Rectal smooth muscle tissue (tissue), 1 donor: ENCODE measurements at regions not wholly inside any gene's neighbourhood (a gene's known extent, or its start where the extent isn't known, plus 50 kb on each side); places are given as distances from the start of the nearest gene placed in this dataset.

Experiments
- H3K27ac ChIP-seq: one replicate; pipeline ENCODE4 v1.7.0; 2013; ENCODE audit warnings: low read depth, low read length, inconsistent platforms
- H3K27me3 ChIP-seq: one replicate; pipeline ENCODE4 v1.7.0; 2013; ENCODE audit warnings: low read length; ENCODE audit not compliant: control insufficient read depth, insufficient read depth
- H3K36me3 ChIP-seq: one replicate; pipeline ENCODE4 v1.7.0; 2013; ENCODE audit warnings: low read length; ENCODE audit not compliant: control insufficient read depth, insufficient read depth
- H3K4me1 ChIP-seq: one replicate; pipeline ENCODE4 v1.7.0; 2013; ENCODE audit warnings: low read length; ENCODE audit not compliant: control insufficient read depth, insufficient read depth
- H3K4me3 ChIP-seq: one replicate; pipeline ENCODE4 v1.7.0; 2013; ENCODE audit warnings: low read length
- H3K9ac ChIP-seq: one replicate; pipeline ENCODE4 v1.7.0; 2013; ENCODE audit warnings: low read length

DNA sequence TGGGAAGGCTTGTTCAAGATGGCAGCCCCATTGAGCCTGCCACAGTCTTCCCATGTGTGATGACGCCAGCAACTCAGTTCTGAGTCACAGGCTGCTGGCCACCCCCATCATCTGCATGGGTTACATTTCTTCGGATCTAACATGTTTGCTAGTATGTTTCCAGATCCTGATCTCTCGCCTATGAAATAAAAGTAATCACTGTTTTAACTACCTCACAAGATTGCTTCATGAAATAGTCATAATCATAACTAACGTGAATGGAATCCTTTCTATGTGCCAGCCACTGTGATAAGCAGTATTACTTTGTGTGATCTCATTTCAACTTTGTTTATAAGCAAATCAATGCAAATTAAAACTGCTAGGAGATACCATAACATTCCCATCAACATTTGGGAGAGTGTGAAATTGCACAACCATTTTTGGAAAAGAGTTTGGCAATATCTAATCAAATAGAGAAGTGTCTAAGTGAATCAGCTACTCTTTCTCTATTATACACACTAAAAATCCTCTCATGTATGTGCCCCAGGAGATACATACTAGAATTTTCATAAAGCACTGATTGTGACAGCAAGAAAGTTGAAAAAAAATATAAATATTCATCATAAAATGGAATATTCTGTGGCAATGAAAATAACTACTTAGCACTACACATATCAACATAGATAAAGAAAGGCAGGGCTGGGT is 300.2 kb upstream of the IRX5 start:
- no peak overlapping the region for H3K4me3 ChIP-seq
- no peak overlapping the region for H3K27ac ChIP-seq
- no peaks in the 10 kb centered on the region for H3K4me1 ChIP-seq
- H3K36me3 ChIP-seq: no peaks in the 10 kb centered on the region
- H3K9ac ChIP-seq: no peak overlapping the region
- peaks cover 1% of the 10 kb centered on the region for H3K27me3 ChIP-seq

DNA sequence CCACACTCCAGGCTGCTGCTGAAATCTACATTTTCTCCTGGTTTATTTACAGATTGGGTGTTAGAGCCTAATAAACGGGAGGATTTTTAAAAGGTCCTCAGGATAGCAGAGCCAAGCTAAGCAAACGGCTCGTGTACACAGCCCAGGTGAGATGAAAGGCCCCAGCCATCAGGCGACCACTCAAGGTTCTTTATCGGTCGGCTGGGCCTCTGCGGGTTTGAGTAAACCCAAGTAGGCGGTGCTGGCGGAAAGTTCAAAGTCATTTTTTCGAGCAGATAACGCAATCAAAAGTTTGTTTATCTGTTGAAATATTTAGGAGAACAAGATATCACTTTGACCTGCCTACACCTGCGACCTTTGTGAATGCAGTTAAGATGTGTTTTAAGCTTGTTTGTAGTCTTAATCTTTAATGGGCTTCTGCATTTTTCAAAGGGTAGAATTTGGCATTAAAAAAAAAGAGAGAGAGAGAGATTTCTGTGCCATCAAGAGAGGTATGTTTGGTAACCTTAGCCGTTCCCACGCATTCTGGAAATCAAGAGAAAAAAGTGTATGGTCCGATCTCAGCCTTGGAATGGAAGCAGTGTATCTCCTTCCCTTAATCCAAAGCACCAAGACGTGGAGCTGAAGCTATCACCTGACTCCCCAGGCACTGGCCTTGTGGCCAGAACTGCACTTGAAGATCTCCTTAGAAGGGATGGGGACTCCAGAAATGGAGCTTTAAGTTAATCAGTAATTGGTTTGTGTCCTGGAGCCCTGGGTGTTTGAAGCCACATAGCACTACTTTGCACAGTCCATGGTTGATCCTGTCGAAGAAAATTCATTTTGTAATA is 301.7 kb upstream of the IRX5 start:
- Histone ChIP-seq H3K27ac (no peak overlapping the region), H3K36me3 (no peaks in the 10 kb centered on the region), H3K9ac (no peak overlapping the region), H3K27me3 (peaks cover 1% of the 10 kb centered on the region), H3K4me1 (no peaks in the 10 kb centered on the region), H3K4me3 (no peak overlapping the region)

DNA sequence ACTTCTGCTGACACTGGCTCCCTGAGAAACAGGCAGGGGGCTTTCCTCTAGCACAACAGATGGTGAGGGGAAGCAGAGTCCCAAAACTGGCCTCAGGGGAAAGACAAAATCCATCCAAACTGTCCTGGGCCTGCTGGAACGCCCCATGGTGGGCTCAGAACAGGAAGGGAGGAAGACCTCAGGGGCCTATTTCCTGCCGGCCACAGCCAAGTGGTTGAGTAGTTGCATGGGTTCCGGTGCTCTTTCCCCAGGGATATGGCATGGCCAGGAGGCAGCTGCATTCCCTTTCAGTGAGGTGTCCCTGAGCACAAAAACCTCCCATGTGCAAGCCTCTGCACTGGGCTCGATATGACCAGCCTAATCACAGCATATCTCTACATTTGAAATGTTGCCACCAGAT is 303.0 kb upstream of the IRX5 start:
- Histone ChIP-seq H3K27ac (no peak overlapping the region), H3K36me3 (no peaks in the 10 kb centered on the region), H3K4me3 (no peak overlapping the region), H3K4me1 (no peaks in the 10 kb centered on the region), H3K27me3 (peaks cover 1% of the 10 kb centered on the region), H3K9ac (no peak overlapping the region)

DNA sequence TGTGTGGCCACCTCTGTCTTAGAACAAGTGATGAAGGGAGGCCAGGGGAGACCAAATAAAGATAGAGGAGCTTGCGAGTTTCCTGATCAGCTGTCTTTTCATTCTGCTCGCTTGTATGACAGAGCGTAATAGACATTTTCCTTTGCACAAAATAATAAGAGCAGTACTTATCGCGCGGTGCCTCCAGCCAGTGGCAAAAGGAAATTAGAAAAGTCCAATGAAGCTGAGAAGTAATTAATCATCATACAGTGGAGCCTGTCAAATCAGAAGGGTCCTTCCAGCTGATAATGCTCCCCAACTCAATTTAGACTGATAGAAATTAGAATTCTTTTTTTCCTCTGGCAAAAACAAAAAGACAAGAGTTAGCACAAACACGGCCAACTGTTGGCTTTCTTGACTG is 307.0 kb upstream of the IRX5 start:
- H3K27me3 ChIP-seq: no peaks in the 10 kb centered on the region
- no peak overlapping the region for H3K9ac ChIP-seq
- no peak overlapping the region for H3K4me3 ChIP-seq
- H3K36me3 ChIP-seq: no peaks in the 10 kb centered on the region
- no peaks in the 10 kb centered on the region for H3K4me1 ChIP-seq
- no peak overlapping the region for H3K27ac ChIP-seq

DNA sequence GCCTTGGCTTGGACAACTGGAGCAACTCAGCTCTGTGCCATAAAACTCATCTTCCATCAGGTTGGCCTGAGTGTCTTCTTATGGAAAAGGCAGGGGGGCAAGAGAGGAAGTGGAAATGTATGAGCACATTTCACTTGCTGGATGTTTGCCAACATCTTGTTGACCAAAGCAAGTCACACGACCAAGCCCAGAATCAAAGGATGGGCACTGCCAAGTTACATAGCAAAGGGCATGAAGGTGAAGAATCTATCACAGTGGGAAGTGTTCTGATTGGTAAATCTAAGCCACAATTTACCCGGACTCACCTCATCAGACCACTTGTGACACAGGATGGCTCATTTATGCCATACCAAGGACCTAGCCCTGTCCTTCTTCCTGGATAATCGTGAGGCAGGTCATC is 310.5 kb upstream of the IRX5 start:
- H3K27ac ChIP-seq: no peak overlapping the region
- H3K36me3 ChIP-seq: no peaks in the 10 kb centered on the region
- H3K4me1 ChIP-seq: no peaks in the 10 kb centered on the region
- no peaks in the 10 kb centered on the region for H3K27me3 ChIP-seq
- H3K9ac ChIP-seq: no peak overlapping the region
- no peak overlapping the region for H3K4me3 ChIP-seq

DNA sequence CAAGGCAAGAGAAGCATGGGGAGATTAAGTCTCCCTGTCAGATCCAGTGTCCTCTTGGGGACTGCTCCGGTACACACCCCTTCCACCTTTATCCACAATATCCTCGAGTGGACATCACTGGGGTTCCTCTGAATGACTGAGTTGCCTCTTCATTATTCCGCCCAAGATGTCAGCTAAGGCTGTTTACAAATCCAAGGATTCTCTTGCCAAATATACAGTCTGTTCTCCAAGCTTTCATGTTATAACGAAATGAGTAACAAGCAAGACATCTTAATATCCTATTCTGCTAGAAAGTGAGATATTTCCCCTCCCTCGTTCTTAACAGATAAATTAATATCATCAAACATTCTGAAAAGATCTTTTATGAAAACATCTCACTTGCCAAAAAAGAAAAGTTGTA is 314.1 kb upstream of the IRX5 start:
- H3K27me3 ChIP-seq: no peaks in the 10 kb centered on the region
- H3K4me1 ChIP-seq: no peaks in the 10 kb centered on the region
- no peak overlapping the region for H3K4me3 ChIP-seq
- no peak overlapping the region for H3K27ac ChIP-seq
- H3K36me3 ChIP-seq: no peaks in the 10 kb centered on the region
- H3K9ac ChIP-seq: no peak overlapping the region

DNA sequence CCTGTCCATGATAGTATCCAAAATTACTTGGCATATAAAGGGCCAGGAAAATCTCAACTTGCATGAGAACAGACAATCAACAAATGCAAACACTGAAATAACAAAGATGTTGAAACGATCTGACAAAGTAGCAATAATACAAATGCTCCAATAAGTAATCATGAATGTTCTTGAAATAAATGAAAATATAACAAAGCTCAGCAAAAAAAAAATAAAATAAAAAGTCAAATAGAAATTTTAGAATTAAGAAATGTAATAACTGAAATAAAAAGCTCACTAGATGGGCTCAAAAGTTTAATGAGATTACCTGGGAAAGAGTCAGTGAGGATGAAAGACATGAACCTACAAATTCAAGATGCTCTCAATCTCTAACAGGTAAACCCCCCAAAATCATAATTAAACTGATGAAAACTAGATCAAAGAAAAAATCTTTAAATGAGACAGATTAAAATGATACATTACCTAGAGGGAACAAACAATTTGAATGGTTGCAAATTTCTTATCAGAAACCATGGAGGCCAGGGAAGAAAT is 319.0 kb upstream of the IRX3 start:
- Histone ChIP-seq H3K4me3 (no peak overlapping the region), H3K27ac (no peak overlapping the region), H3K4me1 (no peaks in the 10 kb centered on the region), H3K27me3 (no peaks in the 10 kb centered on the region), H3K36me3 (no peaks in the 10 kb centered on the region), H3K9ac (no peak overlapping the region)

DNA sequence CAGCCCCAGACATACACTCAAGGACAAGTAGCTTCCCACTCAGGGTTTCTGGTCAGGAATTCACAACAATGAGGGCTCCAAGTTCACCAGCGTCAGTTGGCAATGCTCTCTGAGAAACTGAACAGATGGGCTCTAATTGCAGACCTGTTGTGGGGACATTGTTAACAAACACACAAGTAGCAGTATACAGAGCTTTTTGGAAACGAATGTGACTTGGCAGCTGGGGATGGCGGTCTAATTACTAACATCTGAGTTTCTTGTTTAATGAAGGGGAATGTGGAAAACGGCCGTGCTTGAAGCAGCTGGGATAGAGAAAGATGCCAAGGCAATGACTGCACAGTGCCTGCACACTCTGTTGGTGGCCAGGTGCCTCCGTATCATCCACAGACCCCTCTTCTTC is 316.1 kb upstream of the IRX3 start:
- H3K4me3 ChIP-seq: no peak overlapping the region
- H3K9ac ChIP-seq: no peak overlapping the region
- no peaks in the 10 kb centered on the region for H3K4me1 ChIP-seq
- no peaks in the 10 kb centered on the region for H3K36me3 ChIP-seq
- no peaks in the 10 kb centered on the region for H3K27me3 ChIP-seq
- H3K27ac ChIP-seq: no peak overlapping the region

DNA sequence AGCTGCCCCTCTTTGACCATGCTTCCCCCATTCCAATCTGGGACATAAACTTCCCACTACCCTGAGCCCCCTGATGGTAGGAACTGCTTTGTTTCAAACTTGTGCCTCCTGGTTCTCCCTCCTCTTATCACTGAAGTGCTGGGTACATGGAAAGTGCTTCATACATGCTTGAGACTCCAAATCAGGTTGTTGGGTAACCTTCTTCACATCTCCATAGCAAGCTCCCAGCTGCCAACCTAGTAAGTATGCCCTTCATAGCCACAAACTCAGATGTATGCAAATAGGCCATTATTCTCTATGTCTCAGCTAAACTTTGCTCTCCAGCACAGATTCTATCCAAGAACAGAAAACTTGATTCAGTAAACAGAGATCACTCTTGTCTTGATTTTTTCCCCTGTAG is 310.6 kb upstream of the IRX3 start:
- Histone ChIP-seq H3K9ac (no peak overlapping the region), H3K4me3 (no peak overlapping the region), H3K36me3 (no peaks in the 10 kb centered on the region), H3K27ac (no peak overlapping the region), H3K4me1 (no peaks in the 10 kb centered on the region), H3K27me3 (no peaks in the 10 kb centered on the region)

DNA sequence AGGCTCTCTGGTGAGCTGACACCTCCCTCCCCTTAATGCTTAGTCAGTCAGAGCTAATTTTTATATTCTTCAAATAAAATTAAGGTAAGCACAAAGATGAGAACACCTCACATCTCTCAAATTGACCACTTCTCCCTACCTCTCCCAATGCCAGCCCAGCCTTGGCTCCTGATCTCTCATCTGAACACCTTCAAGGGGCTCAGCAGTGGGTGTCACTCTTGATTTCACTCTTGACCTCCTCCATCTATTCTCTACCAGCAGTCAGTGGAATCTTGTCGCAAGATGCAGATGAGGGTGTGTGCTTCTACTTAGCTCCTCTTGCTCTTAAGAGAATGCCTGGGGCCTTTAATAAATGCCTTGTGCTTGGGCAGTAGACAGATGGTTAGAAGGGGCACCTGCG is 309.0 kb upstream of the IRX3 start:
- Histone ChIP-seq H3K27ac (no peak overlapping the region), H3K4me3 (no peak overlapping the region), H3K27me3 (no peaks in the 10 kb centered on the region), H3K4me1 (no peaks in the 10 kb centered on the region), H3K9ac (no peak overlapping the region), H3K36me3 (no peaks in the 10 kb centered on the region)

DNA sequence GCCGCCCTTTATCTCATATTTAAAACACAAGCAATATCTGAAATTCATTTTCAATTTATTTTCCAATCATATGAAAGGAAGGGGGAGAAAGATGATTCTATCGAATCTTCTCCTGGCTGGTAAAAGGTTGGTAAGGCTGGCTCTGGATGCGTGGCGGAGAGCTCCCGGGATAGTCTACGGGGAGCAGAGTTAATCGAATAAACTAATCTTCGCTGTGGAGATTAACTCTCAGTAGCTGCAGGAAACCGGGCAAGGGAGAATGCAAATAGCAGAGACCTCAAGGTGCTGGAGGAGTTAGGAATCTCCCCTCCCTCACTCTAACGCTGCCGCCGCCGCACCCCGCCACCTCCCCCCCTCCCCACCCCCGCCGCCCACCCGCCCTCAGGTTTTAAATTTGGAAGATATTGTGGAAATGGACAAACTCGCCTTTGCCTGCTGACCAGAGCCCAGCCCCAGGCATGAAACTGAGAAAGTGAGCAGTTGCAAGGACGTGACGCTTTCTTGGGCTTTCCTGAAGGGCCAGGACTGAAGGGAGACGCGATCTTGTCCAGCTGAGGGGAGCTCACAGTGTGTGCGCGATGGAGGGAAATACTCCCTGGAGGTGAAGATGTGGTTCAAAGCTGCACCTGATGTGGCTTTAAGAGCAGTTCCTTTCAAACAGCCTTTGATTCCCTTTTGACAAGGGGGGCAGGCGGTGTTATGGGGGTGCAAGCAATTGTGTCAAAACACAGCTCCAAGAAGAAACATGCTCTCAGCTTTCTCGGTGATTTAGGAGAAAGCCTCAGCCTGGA is 308.2 kb upstream of the IRX3 start:
- Histone ChIP-seq H3K4me1 (no peaks in the 10 kb centered on the region), H3K27me3 (no peaks in the 10 kb centered on the region), H3K36me3 (no peaks in the 10 kb centered on the region), H3K27ac (no peak overlapping the region), H3K4me3 (no peak overlapping the region), H3K9ac (no peak overlapping the region)

DNA sequence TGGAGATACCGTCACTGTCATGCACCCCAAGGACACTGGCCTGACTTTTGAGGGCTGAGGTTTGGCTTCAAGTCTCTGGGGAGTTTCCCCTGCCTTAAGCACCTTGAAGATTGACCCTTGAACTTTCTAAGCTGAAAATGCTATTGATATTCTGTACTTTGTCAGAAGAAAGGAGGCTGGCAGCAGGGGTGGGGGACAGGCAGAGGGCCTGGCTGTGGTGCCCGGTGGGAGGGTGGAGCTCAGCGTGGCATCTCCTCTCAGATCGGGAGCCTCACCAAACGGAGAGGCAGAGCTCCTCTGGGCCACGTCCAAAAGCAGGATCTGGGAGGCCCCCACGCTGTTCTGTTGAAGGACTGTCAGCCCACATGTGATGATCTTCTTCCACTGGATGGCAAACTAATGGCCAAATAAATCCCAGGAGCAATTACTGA is 305.2 kb upstream of the IRX3 start:
- no peaks in the 10 kb centered on the region for H3K27me3 ChIP-seq
- no peak overlapping the region for H3K27ac ChIP-seq
- H3K4me1 ChIP-seq: no peaks in the 10 kb centered on the region
- no peaks in the 10 kb centered on the region for H3K36me3 ChIP-seq
- H3K4me3 ChIP-seq: no peak overlapping the region
- H3K9ac ChIP-seq: no peak overlapping the region
